ENCODE measurements at regions not wholly inside any gene's neighbourhood (a gene's known extent, or its start where the extent isn't known, plus 50 kb on each side); places are given as distances from the start of the nearest gene placed in this dataset.

- DNase-seq: no peak
These were observed 53.9 kb downstream of the FOXL1 start for GRCh38 chr16:86632206-86632605.

GRCh38 chr16:86632944-86633343 lies 54.6 kb downstream of the FOXL1 start:
- no peak for DNase-seq

GRCh38 chr16:86634292-86634691 lies 55.9 kb downstream of the FOXL1 start:
- DNase-seq: no peak

GRCh38 chr16:86635176-86635876 lies 57.0 kb downstream of the FOXL1 start:
- no peak for DNase-seq

GRCh38 chr16:86635926-86636325 lies 57.6 kb downstream of the FOXL1 start:
- DNase-seq: no peak

- no peak for DNase-seq
These were observed 59.4 kb downstream of the FOXL1 start for GRCh38 chr16:86637744-86638143.

GRCh38 chr16:86638642-86639041 lies 60.3 kb downstream of the FOXL1 start:
- no peak for DNase-seq

- no peak for DNase-seq
These were observed 61.0 kb downstream of the FOXL1 start for GRCh38 chr16:86639354-86639753.

- no peak for DNase-seq
These were observed 62.0 kb downstream of the FOXL1 start for GRCh38 chr16:86640265-86640843.

- no peak for DNase-seq
These were observed 63.7 kb downstream of the FOXL1 start for GRCh38 chr16:86642087-86642486.

GRCh38 chr16:86643671-86644070 lies 65.3 kb downstream of the FOXL1 start:
- DNase-seq: no peak

- no peak for DNase-seq
These were observed 69.2 kb downstream of the FOXL1 start for GRCh38 chr16:86647561-86647960.

GRCh38 chr16:86649875-86650274 lies 71.5 kb downstream of the FOXL1 start:
- DNase-seq: no peak

GRCh38 chr16:86651013-86651627 lies 72.8 kb downstream of the FOXL1 start:
- no peak for DNase-seq

GRCh38 chr16:86651823-86652222 lies 73.5 kb downstream of the FOXL1 start:
- DNase-seq: no peak

- DNase-seq: no peak
These were observed 75.1 kb downstream of the FOXL1 start for GRCh38 chr16:86653285-86654006.

GRCh38 chr16:86657972-86658371 lies 79.6 kb downstream of the FOXL1 start:
- no peak for DNase-seq

- no peak for DNase-seq
These were observed 82.3 kb downstream of the FOXL1 start for GRCh38 chr16:86660623-86661022.

GRCh38 chr16:86661706-86662105 lies 83.4 kb downstream of the FOXL1 start:
- DNase-seq: no peak

GRCh38 chr16:86662195-86662594 lies 83.8 kb downstream of the FOXL1 start:
- DNase-seq: no peak

GRCh38 chr16:86662740-86663139 lies 84.4 kb downstream of the FOXL1 start:
- no peak for DNase-seq

GRCh38 chr16:86663685-86664521 lies 85.6 kb downstream of the FOXL1 start:
- DNase-seq: no peak

All from NCI-H510A treated with DMSO at 0.1 percent for 48 hours (cell line).